GM12878 (cell line): ENCODE measurements at regions not wholly inside any gene's neighbourhood (a gene's known extent, or its start where the extent isn't known, plus 50 kb on each side); places are given as distances from the start of the nearest gene placed in this dataset.

ENCODE experiments used
- ATAC-seq: fragments of 200-7000 bp; cut with Tn5 transposase; 3 replicates; pipeline ENCODE4 v1.9.1; 2020; ENCODE audit warnings: mild to moderate bottlenecking, moderate library complexity
- BruUV-seq: library from RNA; stranded (reverse); fragments of 400-500 nt; replicated peaks from 2 replicates; lab custom pipeline; 2021; lab: Mats Ljungman, UMichigan
- CTCF ChIA-PET: fragments of 300-600 bp; sonication (Branson Sonifier 250); formaldehyde crosslinking; extraction: SDS; loops from one replicate; lab custom pipeline; 2021; ENCODE audit warnings: inconsistent platforms; lab: Yijun Ruan, JAX
- POLR2A ChIA-PET: fragments of 350-600 bp; formaldehyde crosslinking; extraction: SDS; loops from one replicate; lab custom pipeline; 2021; ENCODE audit warnings: inconsistent platforms; lab: Charles Lee
- RAD21 ChIA-PET: fragments of 300-600 bp; sonication (Branson Sonifier 250); formaldehyde crosslinking; loops from one replicate; lab custom pipeline; 2023; ENCODE audit warnings: antibody characterized with exemption; ENCODE audit not compliant: unreplicated experiment; lab: Charles Lee
- SMC1A ChIA-PET: fragments of 300-600 bp; sonication (Branson Sonifier 250); formaldehyde crosslinking; loops from one replicate; lab custom pipeline; 2023; ENCODE audit not compliant: unreplicated experiment, uncharacterized antibody; lab: Charles Lee
- DNase-seq: peaks from one replicate; pipeline ENCODE4 v3.0.0-alpha.2; 2011; ENCODE audit warnings: low read depth, low spot score
- FAIRE-seq: peaks from 3 replicates; lab custom pipeline; 2011; peaks lifted over from hg19 to GRCh38; lab: Jason Lieb, UNC
- H2AFZ ChIP-seq: 2 replicates; pipeline ENCODE4 v1.6.0; 2011; ENCODE audit warnings: low read depth, low read length, control low read depth; ENCODE audit not compliant: control insufficient read depth
- H3K27ac ChIP-seq: 2 replicates; pipeline ENCODE4 v1.5.1; 2011; ENCODE audit warnings: control low read depth; ENCODE audit not compliant: control insufficient read depth, insufficient read depth
- H3K27me3 ChIP-seq, 2 experiments: replicated peaks in 1 of 2; 2 replicates each; pipeline versions ENCODE4 v1.6.0 to v1.6.1; 2011; ENCODE audit warnings: low read length in 1 of 2; ENCODE audit not compliant: control insufficient read depth in 2 of 2, insufficient read depth in 2 of 2
- H3K36me3 ChIP-seq, 2 experiments: 2 replicates each; pipeline ENCODE4 v1.5.1; 2011; ENCODE audit warnings: low read length in 1 of 2; ENCODE audit not compliant: control insufficient read depth in 2 of 2, insufficient read depth in 2 of 2
- H3K4me1 ChIP-seq: 2 replicates; pipeline ENCODE4 v1.6.1; 2011; ENCODE audit warnings: mild to moderate bottlenecking, low read length, moderate library complexity, mixed read lengths; ENCODE audit not compliant: control insufficient read depth, insufficient read depth
- H3K4me2 ChIP-seq: 2 replicates; pipeline ENCODE4 v1.6.0; 2011; ENCODE audit warnings: control low read depth; ENCODE audit not compliant: control insufficient read depth, insufficient read depth
- H3K4me3 ChIP-seq: fragments of 200-600 bp; sonication (generic); 2 replicates; pipeline ENCODE4 v1.5.1; 2016
- H3K79me2 ChIP-seq: 2 replicates; pipeline ENCODE4 v1.6.0; 2011; ENCODE audit warnings: low read length; ENCODE audit not compliant: control insufficient read depth, insufficient read depth
- H3K9ac ChIP-seq: 2 replicates; pipeline ENCODE4 v1.8.0; 2011; ENCODE audit warnings: low read length, control low read depth, mixed read lengths; ENCODE audit not compliant: control insufficient read depth, insufficient read depth
- H3K9me3 ChIP-seq: replicated peaks from 3 replicates; pipeline ENCODE4 v1.5.1; 2011; ENCODE audit warnings: mild to moderate bottlenecking, low read length; ENCODE audit not compliant: control insufficient read depth, insufficient read depth
- H4K20me1 ChIP-seq: 2 replicates; pipeline ENCODE4 v1.6.0; 2011; ENCODE audit not compliant: control insufficient read depth, insufficient read depth
- ATF3 ChIP-seq: IDR thresholded peaks from 2 replicates; pipeline ENCODE4 v1.6.1; 2011; ENCODE audit warnings: low read depth, mild to moderate bottlenecking, low read length, moderate library complexity, borderline replicate concordance; ENCODE audit errors: extremely low read depth
- BCL11A ChIP-seq: IDR thresholded peaks from 2 replicates; pipeline ENCODE4 v1.6.1; 2011; ENCODE audit warnings: low read depth, low read length
- BHLHE40 ChIP-seq, 2 experiments: fragments of 450-650 bp in 1 of 2; IDR thresholded peaks; 2 replicates each; pipeline ENCODE4 v1.6.1; 2011 to 2017; ENCODE audit warnings: low read depth in 2 of 2, borderline replicate concordance in 1 of 2, improper control_type of control experiment in 1 of 2, low read length in 1 of 2, mild to moderate bottlenecking in 1 of 2
- CBX3 ChIP-seq: fragments of 200-600 bp; sonication (generic); IDR thresholded peaks from 2 replicates; pipeline ENCODE4 v1.6.1; 2016; ENCODE audit warnings: low read depth, borderline replicate concordance
- CEBPB ChIP-seq, 2 experiments: fragments of 150-350 bp in 1 of 2; IDR thresholded peaks; 2 replicates each; pipeline ENCODE4 v1.6.1; 2012 to 2014; ENCODE audit warnings: low read depth in 2 of 2, low read length in 2 of 2, borderline replicate concordance in 1 of 2, inconsistent platforms in 1 of 2
- E2F4 ChIP-seq: IDR thresholded peaks from 2 replicates; pipeline ENCODE4 v1.6.1; 2012; ENCODE audit warnings: low read depth, low read length, improper control_type of control experiment
- HDAC2 ChIP-seq: fragments of 200-600 bp; sonication (generic); IDR thresholded peaks from 2 replicates; pipeline ENCODE4 v1.6.1; 2017
- HDGF ChIP-seq: fragments of 450-650 bp; IDR thresholded peaks from 2 replicates; pipeline ENCODE4 v1.6.1; 2016; ENCODE audit warnings: antibody characterized with exemption
- IKZF2 ChIP-seq, 2 experiments: fragments of 450-650 bp; IDR thresholded peaks; 2 replicates each; pipeline ENCODE4 v1.6.1; 2017; ENCODE audit warnings: mild to moderate bottlenecking in 2 of 2, moderate library complexity in 2 of 2
- JUND ChIP-seq: IDR thresholded peaks from 2 replicates; pipeline ENCODE4 v1.6.1; 2012; ENCODE audit warnings: low read depth, mild to moderate bottlenecking, low read length, improper control_type of control experiment, moderate library complexity
- MYB ChIP-seq: fragments of 150-350 bp; IDR thresholded peaks from 2 replicates; pipeline ENCODE4 v1.6.1; 2014; ENCODE audit warnings: mild to moderate bottlenecking, low read depth, low read length, borderline replicate concordance
- RELA ChIP-seq: fragments of 450-650 bp; IDR thresholded peaks from 2 replicates; pipeline ENCODE4 v1.8.0; 2014; ENCODE audit warnings: borderline replicate concordance; ENCODE audit not compliant: partially characterized antibody
- RUNX3 ChIP-seq: IDR thresholded peaks from 2 replicates; pipeline ENCODE4 v1.6.1; 2012; ENCODE audit warnings: low read length, inconsistent platforms
- SMARCA5 ChIP-seq: fragments of 450-650 bp; IDR thresholded peaks from 2 replicates; pipeline ENCODE4 v1.6.1; 2017; ENCODE audit warnings: mild to moderate bottlenecking
- TARDBP ChIP-seq: IDR thresholded peaks from 2 replicates; pipeline ENCODE4 v1.6.1; 2016; ENCODE audit warnings: borderline replicate concordance
- ZBTB33 ChIP-seq: fragments of 450-650 bp; IDR thresholded peaks from 2 replicates; pipeline ENCODE4 v1.6.1; 2017; ENCODE audit warnings: mild to moderate bottlenecking
- ZNF207 ChIP-seq: fragments of 450-650 bp; IDR thresholded peaks from 2 replicates; pipeline ENCODE4 v1.6.1; 2014; ENCODE audit warnings: antibody characterized with exemption, mild to moderate bottlenecking, borderline replicate concordance
- ZNF274 ChIP-seq: IDR thresholded peaks from one replicate; pipeline ENCODE4 v1.8.0; 2011; ENCODE audit not compliant: insufficient read length, insufficient read depth
- WGBS: methylation state at CpG from one replicate; pipeline ENCODE4 v1.1.6; 2016; ENCODE audit warnings: low lambda C conversion rate; ENCODE audit not compliant: insufficient replicate concordance, insufficient coverage; ENCODE audit errors: missing lambda C conversion rate; 5-methylcytosine and 5-hydroxymethylcytosine counted together
- in situ Hi-C: fragments of 300-500 bp; cut with MboI; formaldehyde crosslinking; loops from 9 replicates; pipeline ENCODE4 v1.14.3; 2018; ENCODE audit warnings: mixed read lengths
- intact Hi-C: fragments of 100-400 bp; cut with micrococcal nuclease; formaldehyde crosslinking; loops from one replicate; pipeline ENCODE4 v1.14.2; 2022; ENCODE audit not compliant: unreplicated experiment

GRCh38 chr2:30318987-30319782 lies 87.9 kb downstream of the LBH start:
- H3K9ac ChIP-seq = no peak overlapping the region
- H3K4me3 ChIP-seq = no peak overlapping the region
- FAIRE-seq = no peak
- ChIA-PET CTCF (no interaction called here), POLR2A (interaction anchor here (0.8 to 1.1 kb wide), 2 partner anchors 9 to 11 kb away, joined by 3 read pairs; no protein-coding TSS in a partner anchor)
- peaks cover 1% of the 10 kb centered on the region; the same call in 1 of the 2 replicates for H3K4me1 ChIP-seq
- no peaks in the 10 kb centered on the region for H3K27me3 ChIP-seq
- in situ Hi-C loops = no loop called here
- H3K4me2 ChIP-seq = no peak overlapping the region
- H3K9me3 ChIP-seq = peaks cover 3% of the 10 kb centered on the region; the same call in 1 of the 3 replicates
- 74% methylated on average over 8 of the region's 8 CpGs for WGBS
- H3K36me3 ChIP-seq = no peaks in the 10 kb centered on the region
- intact Hi-C loops = no loop called here
- H3K27ac ChIP-seq = no peak overlapping the region
- no TSS peak for BruUV-seq
- TF ChIP-seq MYB (no peak), ZNF207 (no peak), RELA (no peak), IKZF2 (IDR thresholded peaks at IDR 0.05) (no peak), BCL11A (no peak), RUNX3 (no peak), CBX3 (no peak), HDGF (no peak), JUND (no peak), HDAC2 (no peak), ATF3 (no peak), TARDBP (no peak), E2F4 (no peak), ZNF274 (no peak), BHLHE40 (IDR thresholded peaks at IDR 0.05; ENCODE audit: borderline replicate concordance in 1 of 2, low read depth in 2 of 2, low read length in 1 of 2) (no peak), SMARCA5 (no peak), ZBTB33 (no peak), CEBPB (IDR thresholded peaks at IDR 0.05; ENCODE audit: borderline replicate concordance in 1 of 2, low read depth in 2 of 2, low read length in 2 of 2) (no peak)
- TF ChIP-seq, all 136 proteins: peak for 0
- ChIA-PET SMC1A (no interaction called here), RAD21 (no interaction called here)
- no peaks in the 10 kb centered on the region for H3K79me2 ChIP-seq
- no peak for ATAC-seq
- H4K20me1 ChIP-seq = no peaks in the 10 kb centered on the region
- DNase-seq = no peak
- no peak overlapping the region for H2AFZ ChIP-seq
